SK-N-SH (cell line): ENCODE measurements at regions not wholly inside any gene's neighbourhood (a gene's known extent, or its start where the extent isn't known, plus 50 kb on each side); places are given as distances from the start of the nearest gene placed in this dataset.

Experiments
- CTCF ChIA-PET: fragments of 300-600, 350-600 bp; formaldehyde crosslinking; extraction: SDS; loops from one replicate; lab custom pipeline; 2021; lab: Yijun Ruan, JAX
- POLR2A ChIA-PET: fragments of 350-600 bp; sonication (Branson Sonifier 250); formaldehyde crosslinking; extraction: SDS; loops from one replicate; lab custom pipeline; 2020; ENCODE audit warnings: antibody characterized with exemption, inconsistent platforms; lab: Yijun Ruan, JAX
- DNase-seq: peaks from one replicate; pipeline ENCODE4 v3.0.0; 2012
- H2AFZ ChIP-seq: fragments of 200-600 bp; sonication (generic); 2 replicates; pipeline ENCODE4 v1.8.1; 2016; ENCODE audit warnings: antibody characterized with exemption, mild to moderate bottlenecking, low read depth
- H3F3A ChIP-seq: fragments of 200-600 bp; sonication (generic); replicated peaks from 2 replicates; pipeline ENCODE3; 2016; ENCODE audit warnings: antibody characterized with exemption, mild to moderate bottlenecking; ENCODE audit not compliant: insufficient read depth
- H3K27ac ChIP-seq, 2 experiments: fragments of 200-500 bp in 1 of 2; fragments of 200-600 bp in 1 of 2; sonication (Bioruptor generic) in 1 of 2; sonication (generic), shearing (Covaris generic) in 1 of 2; 2 replicates each; pipeline versions ENCODE4 v1.5.1 to v1.6.1; 2014 to 2016; ENCODE audit warnings: low read depth in 2 of 2, inconsistent platforms in 1 of 2, low read length in 1 of 2, mild to moderate bottlenecking in 1 of 2, mixed read lengths in 1 of 2
- H3K27me3 ChIP-seq: fragments of 200-600 bp; sonication (generic), shearing (Covaris generic); 2 replicates; pipeline ENCODE4 v1.6.1; 2016; ENCODE audit warnings: mixed run types; ENCODE audit not compliant: insufficient read depth
- H3K36me3 ChIP-seq, 2 experiments: fragments of 200-500 bp in 1 of 2; fragments of 200-600 bp in 1 of 2; sonication (Bioruptor generic) in 1 of 2; sonication (generic) in 1 of 2; replicated peaks in 1 of 2; 2 replicates each; pipeline versions ENCODE3 to v1.5.1; 2014 to 2016; ENCODE audit warnings: low read length in 1 of 2, mild to moderate bottlenecking in 1 of 2; ENCODE audit not compliant: insufficient read depth in 2 of 2, control insufficient read depth in 1 of 2
- H3K4me1 ChIP-seq, 2 experiments: fragments of 200-500 bp in 1 of 2; fragments of 200-600 bp in 1 of 2; sonication (Bioruptor generic) in 1 of 2; sonication (generic), shearing (Covaris generic) in 1 of 2; 2 replicates each; pipeline versions ENCODE4 v1.5.1 to v1.6.1; 2014 to 2016; ENCODE audit warnings: low read depth in 1 of 2, low read length in 1 of 2, mixed run types in 1 of 2; ENCODE audit not compliant: insufficient read depth in 2 of 2, control insufficient read depth in 1 of 2
- H3K4me2 ChIP-seq: fragments of 200-600 bp; sonication (generic), shearing (Covaris generic); 2 replicates; pipeline ENCODE4 v1.6.1; 2017; ENCODE audit warnings: mixed run types
- H3K4me3 ChIP-seq, 2 experiments: fragments of 200-500 bp in 1 of 2; fragments of 200-600 bp in 1 of 2; sonication (Bioruptor generic) in 1 of 2; sonication (generic), shearing (Covaris generic) in 1 of 2; 2 replicates each; pipeline versions ENCODE4 v1.5.1 to v1.8.1; 2014 to 2016; ENCODE audit warnings: low read depth in 2 of 2, inconsistent platforms in 1 of 2, low read length in 1 of 2, mild to moderate bottlenecking in 1 of 2, mixed read lengths in 1 of 2, moderate library complexity in 1 of 2
- H3K79me2 ChIP-seq: fragments of 200-600 bp; sonication (generic); 2 replicates; pipeline ENCODE4 v1.8.1; 2017; ENCODE audit warnings: mild to moderate bottlenecking; ENCODE audit not compliant: insufficient read depth
- H3K9ac ChIP-seq: fragments of 200-600 bp; sonication (generic); 2 replicates; pipeline ENCODE4 v1.6.1; 2017; ENCODE audit warnings: mixed run types
- H3K9me2 ChIP-seq: fragments of 200-600 bp; sonication (generic); 2 replicates; pipeline ENCODE4 v1.6.1; 2017; ENCODE audit warnings: mixed run types
- H3K9me3 ChIP-seq: fragments of 200-600 bp; sonication (generic); 2 replicates; pipeline ENCODE4 v1.6.1; 2017; ENCODE audit warnings: mixed run types, mild to moderate bottlenecking, moderate library complexity
- H4K20me1 ChIP-seq: fragments of 200-600 bp; sonication (generic); 2 replicates; pipeline ENCODE4 v1.6.1; 2017; ENCODE audit warnings: mild to moderate bottlenecking, mixed run types; ENCODE audit not compliant: insufficient read depth
- CHD2 ChIP-seq: fragments of 150-350 bp; IDR thresholded peaks from 2 replicates; pipeline ENCODE4 v1.6.1; 2018; ENCODE audit warnings: low read length; ENCODE audit not compliant: partially characterized antibody
- EP300 ChIP-seq, 2 experiments: IDR thresholded peaks; 2 replicates each; pipeline versions ENCODE4 v1.4.0 to v1.6.1; 2012; ENCODE audit warnings: borderline replicate concordance in 1 of 2, low read depth in 1 of 2, low read length in 1 of 2
- FOSL2 ChIP-seq: IDR thresholded peaks from 2 replicates; pipeline ENCODE4 v1.4.0; 2012; ENCODE audit warnings: low read depth, mild to moderate bottlenecking, moderate library complexity, borderline replicate concordance
- GABPA ChIP-seq: IDR thresholded peaks from 2 replicates; pipeline ENCODE4 v1.4.0; 2012; ENCODE audit warnings: low read depth, mild to moderate bottlenecking
- IRF3 ChIP-seq: fragments of 150-350 bp; IDR thresholded peaks from 2 replicates; pipeline ENCODE4 v1.6.1; 2016; ENCODE audit warnings: mild to moderate bottlenecking, low read depth, low read length
- JUND ChIP-seq: IDR thresholded peaks from 2 replicates; pipeline ENCODE4 v1.4.0; 2012
- MAX ChIP-seq: IDR thresholded peaks from 2 replicates; pipeline ENCODE4 v1.4.0; 2012; ENCODE audit warnings: low read depth
- MEF2A ChIP-seq: IDR thresholded peaks from 2 replicates; pipeline ENCODE4 v1.4.0; 2012; ENCODE audit warnings: low read depth, borderline replicate concordance
- MXI1 ChIP-seq: IDR thresholded peaks from 2 replicates; pipeline ENCODE4 v1.6.1; 2012; ENCODE audit warnings: mild to moderate bottlenecking, low read depth, low read length, improper control_type of control experiment
- NFIC ChIP-seq: IDR thresholded peaks from 2 replicates; pipeline ENCODE4 v1.4.0; 2012; ENCODE audit warnings: borderline replicate concordance
- PBX3 ChIP-seq: IDR thresholded peaks from 2 replicates; pipeline ENCODE4; 2012
- RAD21 ChIP-seq: IDR thresholded peaks from 2 replicates; pipeline ENCODE4 v1.6.1; 2012; ENCODE audit warnings: mild to moderate bottlenecking, low read length
- RXRA ChIP-seq: IDR thresholded peaks from 2 replicates; pipeline ENCODE4 v1.4.0; 2012; ENCODE audit warnings: low read depth, mild to moderate bottlenecking, borderline replicate concordance
- SIN3A ChIP-seq: IDR thresholded peaks from 2 replicates; pipeline ENCODE4 v1.6.1; 2012; ENCODE audit warnings: low read depth, mild to moderate bottlenecking, low read length, moderate library complexity, borderline replicate concordance
- SMC3 ChIP-seq: IDR thresholded peaks from 2 replicates; pipeline ENCODE4 v1.6.1; 2012; ENCODE audit warnings: low read depth, low read length, improper control_type of control experiment
- TCF12 ChIP-seq: IDR thresholded peaks from 2 replicates; pipeline ENCODE4 v1.4.0; 2012
- TEAD4 ChIP-seq: IDR thresholded peaks from 2 replicates; pipeline ENCODE4 v1.4.0; 2012; ENCODE audit warnings: mild to moderate bottlenecking, borderline replicate concordance; ENCODE audit not compliant: insufficient read depth
- YY1 ChIP-seq: IDR thresholded peaks from 2 replicates; pipeline ENCODE4 v1.4.0; 2012; ENCODE audit warnings: low read depth, mild to moderate bottlenecking
- ZBTB33 ChIP-seq: IDR thresholded peaks from 2 replicates; pipeline ENCODE4 v1.4.0; 2012; ENCODE audit warnings: low read depth, borderline replicate concordance
- WGBS: methylation state at CpG from one replicate; pipeline ENCODE4 v1.1.6; 2017; ENCODE audit warnings: low lambda C conversion rate; 5-methylcytosine and 5-hydroxymethylcytosine counted together

- no peak overlapping the region for H3K9ac ChIP-seq
- H2AFZ ChIP-seq, result no peak overlapping the region
- no peaks in the 10 kb centered on the region for H3K9me2 ChIP-seq
- no peaks in the 10 kb centered on the region for H3F3A ChIP-seq
- no peaks in the 10 kb centered on the region for H3K4me1 ChIP-seq
- H3K27ac ChIP-seq, result no peak overlapping the region
- peaks cover 78% of the 10 kb centered on the region for H3K27me3 ChIP-seq
- H3K36me3 ChIP-seq, result no peaks in the 10 kb centered on the region
- ChIA-PET CTCF (no interaction called here), POLR2A (no interaction called here)
- no peak for DNase-seq
- WGBS, result under 1% methylated on average over 7 of the region's 10 CpGs
- H3K4me3 ChIP-seq, result no peak overlapping the region
- no peaks in the 10 kb centered on the region for H3K79me2 ChIP-seq
- H3K9me3 ChIP-seq, result no peaks in the 10 kb centered on the region
- TF ChIP-seq EP300 (IDR thresholded peaks at IDR 0.05; ENCODE audit: borderline replicate concordance in 1 of 2, low read depth in 1 of 2, low read length in 1 of 2) (no peak), MXI1 (no peak), PBX3 (no peak), FOSL2 (no peak), IRF3 (no peak), SIN3A (no peak), NFIC (no peak), CHD2 (no peak), TCF12 (no peak), MEF2A (no peak), SMC3 (no peak), YY1 (no peak), ZBTB33 (no peak)
- no peak overlapping the region for H3K4me2 ChIP-seq
- H4K20me1 ChIP-seq, result no peaks in the 10 kb centered on the region
Measured at GRCh38 chr5:2003206-2003605, 120.5 kb upstream of the IRX4 start.

GRCh38 chr5:2001300-2001699, 118.6 kb upstream of the IRX4 start:
- no peak overlapping the region for H3K4me3 ChIP-seq
- DNase-seq, result no peak

More at GRCh38 chr5:2001300-2001699, 118.6 kb upstream of the IRX4 start:
- Histone ChIP-seq H3K9me3 (no peaks in the 10 kb centered on the region), H3K4me2 (no peak overlapping the region), H3F3A (no peaks in the 10 kb centered on the region), H3K9ac (no peak overlapping the region), H4K20me1 (no peaks in the 10 kb centered on the region), H3K4me1 (no peaks in the 10 kb centered on the region), H3K79me2 (no peaks in the 10 kb centered on the region), H3K27ac (no peak overlapping the region), H2AFZ (no peak overlapping the region), H3K9me2 (no peaks in the 10 kb centered on the region), H3K27me3 (peaks cover 59% of the 10 kb centered on the region), H3K36me3 (no peaks in the 10 kb centered on the region)
- TF ChIP-seq TCF12 (no peak), MEF2A (no peak), TEAD4 (no peak), YY1 (no peak), RXRA (no peak), GABPA (no peak), RAD21 (no peak), MXI1 (no peak), MAX (no peak), JUND (no peak), EP300 (IDR thresholded peaks at IDR 0.05; ENCODE audit: borderline replicate concordance in 1 of 2, low read depth in 1 of 2, low read length in 1 of 2) (no peak)
- ChIA-PET POLR2A (no interaction called here), CTCF (no interaction called here)
- 1% methylated on average over 7 of the region's 12 CpGs for WGBS
